ENCODE measurements at regions not wholly inside any gene's neighbourhood (a gene's known extent, or its start where the extent isn't known, plus 50 kb on each side); places are given as distances from the start of the nearest gene placed in this dataset.

DNA sequence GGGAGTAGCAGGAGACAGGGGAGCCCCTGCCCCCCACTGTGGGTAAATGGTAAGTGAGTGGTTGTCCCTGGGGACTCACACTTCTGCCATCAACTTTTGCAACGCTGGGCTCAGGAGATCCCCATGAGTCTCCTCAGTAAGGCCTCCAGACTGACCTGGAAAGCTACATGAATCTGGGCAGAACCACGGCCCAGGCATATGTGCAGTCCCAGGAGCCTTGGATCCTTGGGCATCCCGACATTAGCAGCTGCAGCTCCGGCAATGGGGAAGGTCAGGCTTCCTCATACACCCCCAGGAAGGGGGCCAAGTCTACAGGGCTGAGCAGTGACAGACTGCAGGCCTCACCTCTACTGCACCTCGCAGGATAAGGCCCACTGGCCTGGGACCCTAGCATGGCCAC lies 868.7 kb upstream of the ADGRL4 start:
- Histone ChIP-seq H3K27ac (ENCODE audit: low read depth in 1 of 2, low read length in 2 of 2) (no peak overlapping the region), H3K4me3 (ENCODE audit: low read depth in 1 of 3, low read length in 3 of 3) (no peak overlapping the region), H3K4me1 (ENCODE audit: control insufficient read depth in 4 of 4, insufficient read depth in 4 of 4, low read length in 3 of 4) (no peaks in the 10 kb centered on the region), H3K9ac (ENCODE audit: low read depth in 1 of 2, low read length in 2 of 2) (no peak overlapping the region), H3K36me3 (ENCODE audit: control insufficient read depth in 4 of 4, insufficient read depth in 3 of 4, low read depth in 1 of 4, low read length in 3 of 4) (no peaks in the 10 kb centered on the region), H3K9me3 (ENCODE audit: control insufficient read depth in 4 of 4, low read length in 3 of 4) (no peaks in the 10 kb centered on the region), H3K27me3 (ENCODE audit: control insufficient read depth in 4 of 4, insufficient read depth in 4 of 4, low read length in 3 of 4) (no peaks in the 10 kb centered on the region)
- DNase-seq (ENCODE audit: low spot score) = no peak
- WGBS = 91% methylated on average over 5 of the region's 5 CpGs
- no peak for TF ChIP-seq YY1 (IDR thresholded peaks at IDR 0.05)
- no peak for TF ChIP-seq NR2F2 (IDR thresholded peaks at IDR 0.05)
- TF ChIP-seq, protein P1, sequence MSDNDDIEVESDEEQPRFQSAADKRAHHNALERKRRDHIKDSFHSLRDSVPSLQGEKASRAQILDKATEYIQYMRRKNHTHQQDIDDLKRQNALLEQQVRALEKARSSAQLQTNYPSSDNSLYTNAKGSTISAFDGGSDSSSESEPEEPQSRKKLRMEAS (IDR thresholded peaks at IDR 0.05) = no peak
- TF ChIP-seq RXRA (IDR thresholded peaks at IDR 0.05) = no peak
- no peak for TF ChIP-seq SP1 (IDR thresholded peaks at IDR 0.05)
- TF ChIP-seq TAF1 (conservative IDR thresholded peaks at IDR 0.05) = no peak
- no peak for TF ChIP-seq HNF4A (conservative IDR thresholded peaks at IDR 0.05)
- TF ChIP-seq HNF4G (IDR thresholded peaks at IDR 0.05) = no peak
- TF ChIP-seq, protein P2, sequence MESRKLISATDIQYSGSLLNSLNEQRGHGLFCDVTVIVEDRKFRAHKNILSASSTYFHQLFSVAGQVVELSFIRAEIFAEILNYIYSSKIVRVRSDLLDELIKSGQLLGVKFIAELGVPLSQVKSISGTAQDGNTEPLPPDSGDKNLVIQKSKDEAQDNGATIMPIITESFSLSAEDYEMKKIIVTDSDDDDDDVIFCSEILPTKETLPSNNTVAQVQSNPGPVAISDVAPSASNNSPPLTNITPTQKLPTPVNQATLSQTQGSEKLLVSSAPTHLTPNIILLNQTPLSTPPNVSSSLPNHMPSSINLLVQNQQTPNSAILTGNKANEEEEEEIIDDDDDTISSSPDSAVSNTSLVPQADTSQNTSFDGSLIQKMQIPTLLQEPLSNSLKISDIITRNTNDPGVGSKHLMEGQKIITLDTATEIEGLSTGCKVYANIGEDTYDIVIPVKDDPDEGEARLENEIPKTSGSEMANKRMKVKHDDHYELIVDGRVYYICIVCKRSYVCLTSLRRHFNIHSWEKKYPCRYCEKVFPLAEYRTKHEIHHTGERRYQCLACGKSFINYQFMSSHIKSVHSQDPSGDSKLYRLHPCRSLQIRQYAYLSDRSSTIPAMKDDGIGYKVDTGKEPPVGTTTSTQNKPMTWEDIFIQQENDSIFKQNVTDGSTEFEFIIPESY (IDR thresholded peaks at IDR 0.05) = no peak
- TF ChIP-seq, protein P3, sequence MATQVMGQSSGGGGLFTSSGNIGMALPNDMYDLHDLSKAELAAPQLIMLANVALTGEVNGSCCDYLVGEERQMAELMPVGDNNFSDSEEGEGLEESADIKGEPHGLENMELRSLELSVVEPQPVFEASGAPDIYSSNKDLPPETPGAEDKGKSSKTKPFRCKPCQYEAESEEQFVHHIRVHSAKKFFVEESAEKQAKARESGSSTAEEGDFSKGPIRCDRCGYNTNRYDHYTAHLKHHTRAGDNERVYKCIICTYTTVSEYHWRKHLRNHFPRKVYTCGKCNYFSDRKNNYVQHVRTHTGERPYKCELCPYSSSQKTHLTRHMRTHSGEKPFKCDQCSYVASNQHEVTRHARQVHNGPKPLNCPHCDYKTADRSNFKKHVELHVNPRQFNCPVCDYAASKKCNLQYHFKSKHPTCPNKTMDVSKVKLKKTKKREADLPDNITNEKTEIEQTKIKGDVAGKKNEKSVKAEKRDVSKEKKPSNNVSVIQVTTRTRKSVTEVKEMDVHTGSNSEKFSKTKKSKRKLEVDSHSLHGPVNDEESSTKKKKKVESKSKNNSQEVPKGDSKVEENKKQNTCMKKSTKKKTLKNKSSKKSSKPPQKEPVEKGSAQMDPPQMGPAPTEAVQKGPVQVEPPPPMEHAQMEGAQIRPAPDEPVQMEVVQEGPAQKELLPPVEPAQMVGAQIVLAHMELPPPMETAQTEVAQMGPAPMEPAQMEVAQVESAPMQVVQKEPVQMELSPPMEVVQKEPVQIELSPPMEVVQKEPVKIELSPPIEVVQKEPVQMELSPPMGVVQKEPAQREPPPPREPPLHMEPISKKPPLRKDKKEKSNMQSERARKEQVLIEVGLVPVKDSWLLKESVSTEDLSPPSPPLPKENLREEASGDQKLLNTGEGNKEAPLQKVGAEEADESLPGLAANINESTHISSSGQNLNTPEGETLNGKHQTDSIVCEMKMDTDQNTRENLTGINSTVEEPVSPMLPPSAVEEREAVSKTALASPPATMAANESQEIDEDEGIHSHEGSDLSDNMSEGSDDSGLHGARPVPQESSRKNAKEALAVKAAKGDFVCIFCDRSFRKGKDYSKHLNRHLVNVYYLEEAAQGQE (IDR thresholded peaks at IDR 0.05) = no peak
- TF ChIP-seq FOXA1 (IDR thresholded peaks at IDR 0.05) = no peak
- no peak for TF ChIP-seq JUND (IDR thresholded peaks at IDR 0.05)
- TF ChIP-seq FOXA2 (IDR thresholded peaks at IDR 0.05) = no peak
- TF ChIP-seq, protein P4, sequence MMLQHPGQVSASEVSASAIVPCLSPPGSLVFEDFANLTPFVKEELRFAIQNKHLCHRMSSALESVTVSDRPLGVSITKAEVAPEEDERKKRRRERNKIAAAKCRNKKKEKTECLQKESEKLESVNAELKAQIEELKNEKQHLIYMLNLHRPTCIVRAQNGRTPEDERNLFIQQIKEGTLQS (IDR thresholded peaks at IDR 0.05) = no peak

DNA sequence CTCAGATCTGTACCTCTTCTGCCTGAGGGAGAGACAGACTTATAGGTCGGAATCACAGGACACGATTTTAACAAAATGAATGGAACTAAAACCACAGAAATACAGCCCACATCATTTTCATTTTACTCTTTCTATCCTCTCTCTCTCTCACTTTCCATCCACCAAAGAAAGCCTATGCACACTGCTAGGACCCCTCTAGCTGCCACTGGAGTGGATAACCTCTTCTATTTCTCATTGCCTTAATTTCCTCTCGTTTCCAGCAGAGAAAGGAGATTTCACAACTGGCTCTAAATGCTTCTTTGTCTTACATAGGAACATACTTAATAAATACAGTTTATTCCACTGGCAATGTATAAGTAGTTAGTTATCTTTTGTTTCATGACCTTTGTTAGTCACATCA lies 867.8 kb upstream of the ADGRL4 start:
- Histone ChIP-seq H3K9me3 (ENCODE audit: control insufficient read depth in 4 of 4, low read length in 3 of 4) (no peaks in the 10 kb centered on the region), H3K36me3 (ENCODE audit: control insufficient read depth in 4 of 4, insufficient read depth in 3 of 4, low read depth in 1 of 4, low read length in 3 of 4) (no peaks in the 10 kb centered on the region), H3K27me3 (ENCODE audit: control insufficient read depth in 4 of 4, insufficient read depth in 4 of 4, low read length in 3 of 4) (no peaks in the 10 kb centered on the region), H3K9ac (ENCODE audit: low read depth in 1 of 2, low read length in 2 of 2) (no peak overlapping the region), H3K27ac (ENCODE audit: low read depth in 1 of 2, low read length in 2 of 2) (no peak overlapping the region), H3K4me3 (ENCODE audit: low read depth in 1 of 3, low read length in 3 of 3) (no peak overlapping the region), H3K4me1 (ENCODE audit: control insufficient read depth in 4 of 4, insufficient read depth in 4 of 4, low read length in 3 of 4) (no peaks in the 10 kb centered on the region)
- DNase-seq (ENCODE audit: low spot score) = no peak
- WGBS = 84% methylated on average over 3 of the region's 3 CpGs
- TF ChIP-seq HNF4A (conservative IDR thresholded peaks at IDR 0.05) (no peak), EGR1 (IDR thresholded peaks at IDR 0.05; ENCODE audit: low read depth in 2 of 2) (no peak), HNF4G (IDR thresholded peaks at IDR 0.05) (no peak), RAD21 (IDR thresholded peaks at IDR 0.05) (no peak), GABPA (IDR thresholded peaks at IDR 0.05 in 1 of 2, conservative IDR thresholded peaks at IDR 0.05 in 1 of 2) (no peak), FOXA2 (IDR thresholded peaks at IDR 0.05) (no peak), JUND (IDR thresholded peaks at IDR 0.05) (no peak), TAF1 (conservative IDR thresholded peaks at IDR 0.05) (no peak), RXRA (IDR thresholded peaks at IDR 0.05) (no peak)
- TF ChIP-seq, protein P3 (IDR thresholded peaks at IDR 0.05) = no peak
- TF ChIP-seq, protein P2 (IDR thresholded peaks at IDR 0.05) = no peak
- TF ChIP-seq, protein P5, sequence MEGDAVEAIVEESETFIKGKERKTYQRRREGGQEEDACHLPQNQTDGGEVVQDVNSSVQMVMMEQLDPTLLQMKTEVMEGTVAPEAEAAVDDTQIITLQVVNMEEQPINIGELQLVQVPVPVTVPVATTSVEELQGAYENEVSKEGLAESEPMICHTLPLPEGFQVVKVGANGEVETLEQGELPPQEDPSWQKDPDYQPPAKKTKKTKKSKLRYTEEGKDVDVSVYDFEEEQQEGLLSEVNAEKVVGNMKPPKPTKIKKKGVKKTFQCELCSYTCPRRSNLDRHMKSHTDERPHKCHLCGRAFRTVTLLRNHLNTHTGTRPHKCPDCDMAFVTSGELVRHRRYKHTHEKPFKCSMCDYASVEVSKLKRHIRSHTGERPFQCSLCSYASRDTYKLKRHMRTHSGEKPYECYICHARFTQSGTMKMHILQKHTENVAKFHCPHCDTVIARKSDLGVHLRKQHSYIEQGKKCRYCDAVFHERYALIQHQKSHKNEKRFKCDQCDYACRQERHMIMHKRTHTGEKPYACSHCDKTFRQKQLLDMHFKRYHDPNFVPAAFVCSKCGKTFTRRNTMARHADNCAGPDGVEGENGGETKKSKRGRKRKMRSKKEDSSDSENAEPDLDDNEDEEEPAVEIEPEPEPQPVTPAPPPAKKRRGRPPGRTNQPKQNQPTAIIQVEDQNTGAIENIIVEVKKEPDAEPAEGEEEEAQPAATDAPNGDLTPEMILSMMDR (IDR thresholded peaks at IDR 0.05; ENCODE audit: low read depth, low read length, missing input control) = no peak
- TF ChIP-seq, protein P4 (IDR thresholded peaks at IDR 0.05) = no peak
- TF ChIP-seq, protein P1 (IDR thresholded peaks at IDR 0.05) = no peak

Data from liver (tissue), 8 donors.